ENCODE measurements at regions not wholly inside any gene's neighbourhood (a gene's known extent, or its start where the extent isn't known, plus 50 kb on each side); places are given as distances from the start of the nearest gene placed in this dataset.

DNA sequence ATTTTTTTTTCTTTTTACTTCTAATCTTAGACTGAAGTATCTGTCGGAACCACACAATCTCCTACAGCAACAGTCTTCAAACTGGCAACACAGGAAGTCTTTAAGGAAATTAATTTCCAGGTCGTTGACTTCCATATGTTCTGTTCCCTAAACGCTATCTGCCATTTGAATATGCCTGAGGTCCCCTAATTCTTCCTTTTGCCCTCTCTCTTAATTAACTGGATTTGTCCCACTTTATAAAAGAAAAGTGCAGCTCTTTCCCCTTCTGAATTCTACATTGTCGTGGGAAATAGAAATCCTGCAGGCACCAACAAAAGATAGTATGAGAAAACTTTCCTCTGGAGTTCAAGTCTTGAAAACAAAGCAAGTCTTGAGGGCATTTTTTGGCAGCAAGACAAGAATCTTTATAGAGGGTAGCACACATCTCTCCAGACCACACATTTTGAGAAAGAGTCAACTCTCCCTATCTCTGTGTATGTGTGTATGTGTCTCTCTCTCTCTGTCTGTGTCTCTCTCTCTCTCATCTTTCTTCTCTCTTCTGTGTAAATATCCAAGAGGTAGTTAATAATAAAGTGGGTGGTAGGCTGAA, 879.8 kb downstream of the SOCS6 start:
- Histone ChIP-seq H3K9me3 (ENCODE audit: control insufficient read depth, low read length) (no peaks in the 10 kb centered on the region), H2BK120ac (ENCODE audit: low read depth, low read length) (no peak overlapping the region), H4K8ac (ENCODE audit: low read length) (no peak overlapping the region), H3K27me3 (ENCODE audit: control insufficient read depth in 1 of 2, insufficient read depth in 1 of 2, low read length in 2 of 2) (no peaks in the 10 kb centered on the region), H3K4me1 (ENCODE audit: control insufficient read depth, insufficient read depth, low read depth, low read length) (no peaks in the 10 kb centered on the region), H2BK5ac (ENCODE audit: low read depth, low read length, poor library complexity, severe bottlenecking) (no peak overlapping the region), H3K14ac (ENCODE audit: low read length in 2 of 2) (no peak overlapping the region), H2BK15ac (ENCODE audit: low read depth, poor library complexity, severe bottlenecking) (no peak overlapping the region), H3K4me2 (ENCODE audit: low read length, poor library complexity, severe bottlenecking) (no peak overlapping the region), H3K9ac (ENCODE audit: low read length) (no peak overlapping the region), H3K36me3 (ENCODE audit: control insufficient read depth in 1 of 2, insufficient read depth in 2 of 2, low read depth in 1 of 2, low read length in 2 of 2) (no peaks in the 10 kb centered on the region), H3K4ac (ENCODE audit: low read depth in 1 of 2, low read length in 2 of 2) (no peak overlapping the region), H3K27ac (ENCODE audit: low read length, poor library complexity, severe bottlenecking) (no peak overlapping the region), H3K23ac (ENCODE audit: low read length in 2 of 2) (no peak overlapping the region), H3K4me3 (ENCODE audit: insufficient read depth in 1 of 2, low read depth in 1 of 2, low read length in 2 of 2) (no peak overlapping the region), H2AK5ac (ENCODE audit: low read length, severe bottlenecking) (no peak overlapping the region), H2AFZ (ENCODE audit: low read depth, low read length) (no peak overlapping the region), H4K91ac (ENCODE audit: low read length) (no peak overlapping the region), H2BK12ac (ENCODE audit: low read length in 2 of 2) (no peak overlapping the region), H3K79me1 (replicated peaks; ENCODE audit: low read length, poor library complexity, severe bottlenecking) (no peaks in the 10 kb centered on the region), H3K18ac (ENCODE audit: low read depth in 1 of 2, low read length in 2 of 2) (no peak overlapping the region)
- 52% methylated on average over 3 of the region's 4 CpGs for WGBS
- DNase-seq: no peak

DNA sequence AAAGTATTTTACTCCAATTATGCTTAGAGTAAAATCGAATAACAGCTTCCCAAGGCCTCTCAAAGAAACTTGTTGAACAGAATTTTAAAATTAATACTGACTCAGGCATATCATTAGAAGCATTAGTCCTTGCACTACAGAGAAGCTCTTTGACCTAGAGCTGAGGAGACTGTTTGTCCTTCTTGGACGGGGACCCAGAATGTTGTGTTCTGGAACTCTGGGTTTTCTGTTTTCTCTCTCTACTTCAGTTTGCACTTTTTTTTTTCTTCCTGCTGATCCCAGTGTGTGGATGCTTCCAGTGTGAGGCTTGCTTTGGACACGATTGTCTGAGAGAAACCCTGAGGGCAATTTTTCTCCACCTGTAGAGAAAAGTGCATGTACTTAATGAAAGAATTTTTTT, 847.6 kb downstream of the SOCS6 start:
- Histone ChIP-seq H4K8ac (ENCODE audit: low read length) (no peak overlapping the region), H3K79me1 (replicated peaks; ENCODE audit: low read length, poor library complexity, severe bottlenecking) (no peaks in the 10 kb centered on the region), H3K27me3 (ENCODE audit: control insufficient read depth in 1 of 2, insufficient read depth in 1 of 2, low read length in 2 of 2) (no peaks in the 10 kb centered on the region), H3K18ac (ENCODE audit: low read depth in 1 of 2, low read length in 2 of 2) (no peak overlapping the region), H2AFZ (ENCODE audit: low read depth, low read length) (no peak overlapping the region), H3K36me3 (ENCODE audit: control insufficient read depth in 1 of 2, insufficient read depth in 2 of 2, low read depth in 1 of 2, low read length in 2 of 2) (no peaks in the 10 kb centered on the region), H2AK5ac (ENCODE audit: low read length, severe bottlenecking) (no peak overlapping the region), H3K9me3 (ENCODE audit: control insufficient read depth, low read length) (no peaks in the 10 kb centered on the region), H4K91ac (ENCODE audit: low read length) (no peak overlapping the region), H3K4me2 (ENCODE audit: low read length, poor library complexity, severe bottlenecking) (no peak overlapping the region), H3K4me3 (ENCODE audit: insufficient read depth in 1 of 2, low read depth in 1 of 2, low read length in 2 of 2) (no peak overlapping the region), H3K4ac (ENCODE audit: low read depth in 1 of 2, low read length in 2 of 2) (no peak overlapping the region), H3K23ac (ENCODE audit: low read length in 2 of 2) (no peak overlapping the region), H2BK12ac (ENCODE audit: low read length in 2 of 2) (no peak overlapping the region), H3K27ac (ENCODE audit: low read length, poor library complexity, severe bottlenecking) (no peak overlapping the region), H2BK15ac (ENCODE audit: low read depth, poor library complexity, severe bottlenecking) (no peak overlapping the region), H3K14ac (ENCODE audit: low read length in 2 of 2) (no peak overlapping the region), H2BK120ac (ENCODE audit: low read depth, low read length) (no peak overlapping the region), H3K4me1 (ENCODE audit: control insufficient read depth, insufficient read depth, low read depth, low read length) (no peaks in the 10 kb centered on the region), H2BK5ac (ENCODE audit: low read depth, low read length, poor library complexity, severe bottlenecking) (no peak overlapping the region), H3K9ac (ENCODE audit: low read length) (no peak overlapping the region)
- WGBS: 63% methylated on average over 2 of the region's 3 CpGs
- no peak for DNase-seq

DNA sequence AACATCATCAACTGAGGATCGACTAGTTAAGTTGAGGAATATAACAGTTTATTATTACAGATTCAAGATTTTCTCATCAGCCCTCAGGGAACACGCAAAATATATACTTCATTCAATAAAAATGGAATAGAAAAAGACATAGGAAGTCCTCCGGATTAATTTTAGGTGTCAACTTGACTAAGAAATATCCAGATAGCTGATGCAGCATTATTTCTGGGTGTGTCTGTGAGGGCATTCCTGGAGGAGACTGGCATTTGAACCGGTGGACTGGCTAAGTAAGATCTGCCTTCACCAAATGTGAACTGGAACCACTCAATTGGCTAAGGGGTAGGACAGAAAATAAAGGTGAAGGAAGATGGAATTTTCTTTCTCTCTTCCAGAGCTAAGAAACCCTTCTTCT, 845.3 kb downstream of the SOCS6 start:
- H3K27ac ChIP-seq (ENCODE audit: low read length, poor library complexity, severe bottlenecking): no peak overlapping the region
- no peaks in the 10 kb centered on the region for H3K79me1 ChIP-seq (replicated peaks; ENCODE audit: low read length, poor library complexity, severe bottlenecking)
- H3K18ac ChIP-seq (ENCODE audit: low read depth in 1 of 2, low read length in 2 of 2): no peak overlapping the region
- H3K23ac ChIP-seq (ENCODE audit: low read length in 2 of 2): no peak overlapping the region
- no peaks in the 10 kb centered on the region for H3K27me3 ChIP-seq (ENCODE audit: control insufficient read depth in 1 of 2, insufficient read depth in 1 of 2, low read length in 2 of 2)
- H2BK5ac ChIP-seq (ENCODE audit: low read depth, low read length, poor library complexity, severe bottlenecking): no peak overlapping the region
- no peak overlapping the region for H2BK12ac ChIP-seq (ENCODE audit: low read length in 2 of 2)
- no peaks in the 10 kb centered on the region for H3K4me1 ChIP-seq (ENCODE audit: control insufficient read depth, insufficient read depth, low read depth, low read length)
- no peaks in the 10 kb centered on the region for H3K36me3 ChIP-seq (ENCODE audit: control insufficient read depth in 1 of 2, insufficient read depth in 2 of 2, low read depth in 1 of 2, low read length in 2 of 2)
- H3K4ac ChIP-seq (ENCODE audit: low read depth in 1 of 2, low read length in 2 of 2): no peak overlapping the region
- no peak overlapping the region for H3K4me2 ChIP-seq (ENCODE audit: low read length, poor library complexity, severe bottlenecking)
- WGBS: 49% methylated on average over 3 of the region's 4 CpGs
- H3K4me3 ChIP-seq (ENCODE audit: insufficient read depth in 1 of 2, low read depth in 1 of 2, low read length in 2 of 2): no peak overlapping the region
- H3K9me3 ChIP-seq (ENCODE audit: control insufficient read depth, low read length): no peaks in the 10 kb centered on the region
- no peak overlapping the region for H4K8ac ChIP-seq (ENCODE audit: low read length)
- no peak overlapping the region for H3K9ac ChIP-seq (ENCODE audit: low read length)
- no peak overlapping the region for H2BK15ac ChIP-seq (ENCODE audit: low read depth, poor library complexity, severe bottlenecking)
- H4K91ac ChIP-seq (ENCODE audit: low read length): no peak overlapping the region
- no peak overlapping the region for H2AK5ac ChIP-seq (ENCODE audit: low read length, severe bottlenecking)
- DNase-seq: no peak
- no peak overlapping the region for H2AFZ ChIP-seq (ENCODE audit: low read depth, low read length)
- no peak overlapping the region for H2BK120ac ChIP-seq (ENCODE audit: low read depth, low read length)
- no peak overlapping the region for H3K14ac ChIP-seq (ENCODE audit: low read length in 2 of 2)

GRCh38 chr18:71131918-71132317, 843.1 kb downstream of the SOCS6 start:
- Histone ChIP-seq H3K4me1 (ENCODE audit: control insufficient read depth, insufficient read depth, low read depth, low read length) (no peaks in the 10 kb centered on the region), H2AFZ (ENCODE audit: low read depth, low read length) (no peak overlapping the region), H3K4me3 (ENCODE audit: insufficient read depth in 1 of 2, low read depth in 1 of 2, low read length in 2 of 2) (no peak overlapping the region), H2BK15ac (ENCODE audit: low read depth, poor library complexity, severe bottlenecking) (no peak overlapping the region), H3K4ac (ENCODE audit: low read depth in 1 of 2, low read length in 2 of 2) (no peak overlapping the region), H2BK120ac (ENCODE audit: low read depth, low read length) (no peak overlapping the region), H4K91ac (ENCODE audit: low read length) (no peak overlapping the region), H3K27me3 (ENCODE audit: control insufficient read depth in 1 of 2, insufficient read depth in 1 of 2, low read length in 2 of 2) (no peaks in the 10 kb centered on the region), H3K9ac (ENCODE audit: low read length) (no peak overlapping the region), H3K27ac (ENCODE audit: low read length, poor library complexity, severe bottlenecking) (no peak overlapping the region), H4K8ac (ENCODE audit: low read length) (no peak overlapping the region), H2BK12ac (ENCODE audit: low read length in 2 of 2) (no peak overlapping the region), H3K4me2 (ENCODE audit: low read length, poor library complexity, severe bottlenecking) (no peak overlapping the region), H3K9me3 (ENCODE audit: control insufficient read depth, low read length) (no peaks in the 10 kb centered on the region), H3K18ac (ENCODE audit: low read depth in 1 of 2, low read length in 2 of 2) (no peak overlapping the region), H3K14ac (ENCODE audit: low read length in 2 of 2) (no peak overlapping the region), H2AK5ac (ENCODE audit: low read length, severe bottlenecking) (no peak overlapping the region), H3K79me1 (replicated peaks; ENCODE audit: low read length, poor library complexity, severe bottlenecking) (no peaks in the 10 kb centered on the region), H2BK5ac (ENCODE audit: low read depth, low read length, poor library complexity, severe bottlenecking) (no peak overlapping the region), H3K23ac (ENCODE audit: low read length in 2 of 2) (no peak overlapping the region), H3K36me3 (ENCODE audit: control insufficient read depth in 1 of 2, insufficient read depth in 2 of 2, low read depth in 1 of 2, low read length in 2 of 2) (no peaks in the 10 kb centered on the region)
- 86% methylated on average over 12 of the region's 12 CpGs for WGBS
- no peak for DNase-seq

Data from mesenchymal stem cell (in vitro differentiated cells and primary cell).